K562 (cell line): ENCODE measurements at regions not wholly inside any gene's neighbourhood (a gene's known extent, or its start where the extent isn't known, plus 50 kb on each side); places are given as distances from the start of the nearest gene placed in this dataset.

Experiments
- ATAC-seq: fragments of 200-7000 bp; cut with Tn5 transposase; 3 replicates; pipeline ENCODE4 v1.9.1; 2020; ENCODE audit warnings: moderate library complexity
- BruUV-seq: library from RNA; stranded (reverse); fragments of 400-500 nt; replicated peaks from 2 replicates; lab custom pipeline; 2021; lab: Mats Ljungman, UMichigan
- CTCF ChIA-PET: fragments of 300-600 bp; formaldehyde crosslinking; extraction: SDS; loops from one replicate; lab custom pipeline; 2021; ENCODE audit warnings: low intra/inter-chr PET ratio; lab: Yijun Ruan, JAX
- POLR2A ChIA-PET: fragments of 300-600, 350-650 bp; sonication (Branson Sonifier 250); formaldehyde crosslinking; extraction: SDS; loops from one replicate; lab custom pipeline; 2021; ENCODE audit warnings: antibody characterized with exemption, inconsistent platforms; lab: Yijun Ruan, JAX
- DNase-seq, 4 experiments: peaks; one replicate each; pipeline versions ENCODE4 v3.0.0 to v3.0.0-alpha.2; 2011 to 2018; ENCODE audit warnings: low spot score in 3 of 4, mixed read lengths in 3 of 4; ENCODE audit errors: extremely low read depth in 1 of 4
- FAIRE-seq: peaks from 2 replicates; lab custom pipeline; 2011; peaks lifted over from hg19 to GRCh38; lab: Jason Lieb, UNC
- H2AFZ ChIP-seq: 2 replicates; pipeline ENCODE4 v1.6.0; 2011; ENCODE audit warnings: low read depth, low read length, control low read depth, inconsistent platforms
- H3K27ac ChIP-seq: fragments of 200-600 bp; 3 replicates; pipeline ENCODE4 v1.8.0; 2011; ENCODE audit warnings: low read depth, mild to moderate bottlenecking, control low read depth, inconsistent platforms, low read length, moderate library complexity, mixed read lengths; ENCODE audit errors: extremely low read depth
- H3K27me3 ChIP-seq, 2 experiments: fragments of 300-600 bp in 1 of 2; 2 replicates in 1 of 2; 3 replicates in 1 of 2; pipeline versions ENCODE4 v1.6.0 to v1.8.0; 2011; ENCODE audit warnings: inconsistent platforms in 2 of 2, low read length in 2 of 2, mild to moderate bottlenecking in 1 of 2, mixed read lengths in 1 of 2, moderate library complexity in 1 of 2; ENCODE audit not compliant: control insufficient read depth in 2 of 2, insufficient read depth in 2 of 2
- H3K36me3 ChIP-seq: fragments of 300-600 bp; 3 replicates; pipeline ENCODE4 v1.8.0; 2011; ENCODE audit warnings: mild to moderate bottlenecking, low read length, inconsistent platforms; ENCODE audit not compliant: control insufficient read depth, insufficient read depth
- H3K4me1 ChIP-seq, 2 experiments: fragments of 200-600 bp in 1 of 2; replicated peaks in 1 of 2; 2 replicates in 1 of 2; 3 replicates in 1 of 2; pipeline versions ENCODE4 v1.5.1 to v1.8.0; 2011; ENCODE audit warnings: inconsistent platforms in 2 of 2, low read length in 2 of 2, mild to moderate bottlenecking in 1 of 2, mixed read lengths in 1 of 2, moderate library complexity in 1 of 2; ENCODE audit not compliant: control insufficient read depth in 2 of 2, insufficient read depth in 2 of 2
- H3K4me2 ChIP-seq: 2 replicates; pipeline ENCODE4 v1.6.1; 2011; ENCODE audit warnings: low read length, control low read depth, inconsistent platforms, mixed read lengths; ENCODE audit not compliant: insufficient read depth
- H3K4me3 ChIP-seq: fragments of 200-600 bp; sonication (generic), shearing (Covaris generic); 2 replicates; pipeline ENCODE4 v1.5.1; 2016; ENCODE audit warnings: control low read depth, inconsistent platforms
- H3K79me2 ChIP-seq: fragments of 200-600 bp; 3 replicates; pipeline ENCODE4 v1.8.0; 2011; ENCODE audit warnings: low read length, inconsistent platforms; ENCODE audit not compliant: control insufficient read depth, insufficient read depth
- H3K9ac ChIP-seq, 2 experiments: 2 replicates each; pipeline versions ENCODE4 v1.6.0 to v1.6.1; 2011; ENCODE audit warnings: low read depth in 2 of 2, low read length in 2 of 2, control low read depth in 1 of 2, inconsistent platforms in 1 of 2, mild to moderate bottlenecking in 1 of 2, mixed read lengths in 1 of 2; ENCODE audit not compliant: insufficient read depth in 1 of 2
- H3K9me1 ChIP-seq: one replicate; pipeline ENCODE4 v1.6.0; 2011; ENCODE audit warnings: inconsistent platforms, mild to moderate bottlenecking, low read length, moderate library complexity; ENCODE audit not compliant: control insufficient read depth, insufficient read depth
- H3K9me3 ChIP-seq: replicated peaks from 2 replicates; pipeline ENCODE4 v1.5.1; 2011; ENCODE audit warnings: low read depth, low read length, inconsistent platforms; ENCODE audit not compliant: control insufficient read depth, insufficient read depth
- H4K20me1 ChIP-seq: replicated peaks from 2 replicates; pipeline ENCODE4 v1.6.1; 2011; ENCODE audit warnings: low read length, inconsistent platforms, mixed read lengths; ENCODE audit not compliant: control insufficient read depth, insufficient read depth
- CEBPG ChIP-seq, 3 experiments: fragments of 200-800 bp in 1 of 3; sonication (Bioruptor generic) in 1 of 3; sonication (generic) in 1 of 3; formaldehyde crosslinking in 1 of 3; IDR thresholded peaks in 2 of 3; conservative IDR thresholded peaks in 1 of 3; 2 replicates each; pipeline versions ENCODE4 v1.6.1 to v1.8.0; 2016 to 2022; ENCODE audit warnings: missing compliant biosample characterization in 2 of 3, missing genetic modification characterization in 2 of 3, mild to moderate bottlenecking in 1 of 3, missing genetic modification reagents in 1 of 3
- GABPA ChIP-seq: fragments of 200-800 bp; sonication (Bioruptor generic); conservative IDR thresholded peaks from 2 replicates; pipeline ENCODE4 v1.6.1; 2016; ENCODE audit warnings: low read depth, missing genetic modification characterization, missing compliant biosample characterization
- WGBS: fragments of 100-300 bp; shearing (Covaris generic); methylation state at CpG from one replicate; pipeline ENCODE4 v1.1.6; 2016; ENCODE audit warnings: low coverage, mixed read lengths; ENCODE audit not compliant: insufficient coverage; ENCODE audit errors: missing lambda C conversion rate; 5-methylcytosine and 5-hydroxymethylcytosine counted together
- in situ Hi-C: fragments of 300-500 bp; cut with MboI; formaldehyde crosslinking; loops from 4 replicates; pipeline ENCODE4 v1.15.0; 2018; ENCODE audit warnings: inconsistent platforms, mixed read lengths
- intact Hi-C: fragments of 100-400 bp; cut with micrococcal nuclease; formaldehyde crosslinking; loops from 2 replicates; pipeline ENCODE4 v1.14.2; 2022
- TF ChIP-seq, protein P1 (sequence below): fragments of 450-650 bp; IDR thresholded peaks from 2 replicates; pipeline ENCODE4 v1.7.1; 2018; ENCODE audit warnings: mild to moderate bottlenecking, low read depth; ENCODE audit not compliant: partially characterized antibody
- TF ChIP-seq, protein P2 (sequence below): fragments of 450-650 bp; conservative IDR thresholded peaks from 2 replicates; pipeline ENCODE4 v1.6.1; 2016; ENCODE audit warnings: missing genetic modification characterization, low read depth, mild to moderate bottlenecking, missing compliant biosample characterization, moderate library complexity

DNA sequence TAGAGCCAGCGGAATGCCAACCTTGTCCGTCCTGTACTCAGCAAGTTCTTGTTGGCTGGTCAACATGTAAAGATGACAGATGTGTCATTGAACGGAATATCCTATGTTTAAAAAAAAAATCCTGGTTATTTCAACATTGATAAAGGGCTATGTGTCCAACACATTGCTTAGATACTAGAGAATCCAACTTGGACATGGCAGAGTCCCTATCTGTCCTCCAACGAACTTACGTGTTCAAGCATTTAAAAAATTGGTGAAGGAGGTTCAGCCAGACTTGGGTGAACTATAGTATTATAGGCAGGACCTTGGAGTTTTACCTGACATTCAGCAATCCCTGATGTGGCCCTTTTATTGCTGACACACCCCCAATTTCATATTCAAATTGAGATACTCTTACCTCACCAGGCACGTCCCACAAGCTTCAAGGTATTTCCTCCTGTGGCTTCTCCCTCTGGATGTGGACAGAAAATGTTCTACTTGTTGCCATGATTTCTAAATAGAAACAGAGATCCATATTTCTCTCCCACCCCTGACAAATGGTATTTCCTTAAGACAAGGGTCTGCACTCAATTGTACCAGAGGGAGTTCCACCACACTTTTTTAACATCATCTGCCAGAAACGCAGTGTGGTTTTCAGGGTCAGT is 207.7 kb upstream of the TPM1 start (continued):
- TF ChIP-seq, protein P1, sequence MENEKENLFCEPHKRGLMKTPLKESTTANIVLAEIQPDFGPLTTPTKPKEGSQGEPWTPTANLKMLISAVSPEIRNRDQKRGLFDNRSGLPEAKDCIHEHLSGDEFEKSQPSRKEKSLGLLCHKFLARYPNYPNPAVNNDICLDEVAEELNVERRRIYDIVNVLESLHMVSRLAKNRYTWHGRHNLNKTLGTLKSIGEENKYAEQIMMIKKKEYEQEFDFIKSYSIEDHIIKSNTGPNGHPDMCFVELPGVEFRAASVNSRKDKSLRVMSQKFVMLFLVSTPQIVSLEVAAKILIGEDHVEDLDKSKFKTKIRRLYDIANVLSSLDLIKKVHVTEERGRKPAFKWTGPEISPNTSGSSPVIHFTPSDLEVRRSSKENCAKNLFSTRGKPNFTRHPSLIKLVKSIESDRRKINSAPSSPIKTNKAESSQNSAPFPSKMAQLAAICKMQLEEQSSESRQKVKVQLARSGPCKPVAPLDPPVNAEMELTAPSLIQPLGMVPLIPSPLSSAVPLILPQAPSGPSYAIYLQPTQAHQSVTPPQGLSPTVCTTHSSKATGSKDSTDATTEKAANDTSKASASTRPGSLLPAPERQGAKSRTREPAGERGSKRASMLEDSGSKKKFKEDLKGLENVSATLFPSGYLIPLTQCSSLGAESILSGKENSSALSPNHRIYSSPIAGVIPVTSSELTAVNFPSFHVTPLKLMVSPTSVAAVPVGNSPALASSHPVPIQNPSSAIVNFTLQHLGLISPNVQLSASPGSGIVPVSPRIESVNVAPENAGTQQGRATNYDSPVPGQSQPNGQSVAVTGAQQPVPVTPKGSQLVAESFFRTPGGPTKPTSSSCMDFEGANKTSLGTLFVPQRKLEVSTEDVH, result no peak

DNA sequence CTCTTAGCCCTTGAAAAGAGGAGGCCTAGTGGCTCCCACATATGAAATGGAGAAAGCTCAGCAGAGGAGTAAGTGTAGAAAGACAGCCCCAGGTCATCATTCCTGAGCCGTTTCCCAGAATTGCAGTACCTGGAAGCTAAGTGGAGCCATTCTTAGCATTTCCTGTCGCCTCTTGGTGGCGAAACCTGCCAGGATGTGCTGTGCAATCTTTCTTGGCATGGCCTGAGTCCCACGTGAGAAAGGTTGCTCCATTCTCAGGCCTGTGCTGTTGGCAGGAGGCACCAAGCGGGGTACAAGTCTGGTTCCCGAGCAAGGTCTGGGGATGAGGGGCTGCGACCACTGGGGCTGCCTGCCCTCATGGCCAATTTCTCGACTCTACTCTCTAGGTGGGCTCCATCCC is 207.2 kb upstream of the TPM1 start:
- no TSS peak for BruUV-seq
- in situ Hi-C loops, result loop anchor here (25.0 kb wide), 1 partner anchor 577 kb away; no protein-coding TSS in a partner anchor

More for the DNA sequence above, 207.2 kb upstream of the TPM1 start:
- no peak overlapping the region for H3K4me3 ChIP-seq
- no peak for FAIRE-seq
- ChIA-PET CTCF (no interaction called here), POLR2A (no interaction called here)
- H3K27ac ChIP-seq, result no peak overlapping the region
- peaks cover 30 to 61% of the 10 kb centered on the region in 2 experiments for H3K27me3 ChIP-seq
- DNase-seq, result no peak
- H3K9me3 ChIP-seq, result no peaks in the 10 kb centered on the region
- intact Hi-C loops, result no loop called here
- H3K4me2 ChIP-seq, result no peak overlapping the region
- TF ChIP-seq, protein P2, sequence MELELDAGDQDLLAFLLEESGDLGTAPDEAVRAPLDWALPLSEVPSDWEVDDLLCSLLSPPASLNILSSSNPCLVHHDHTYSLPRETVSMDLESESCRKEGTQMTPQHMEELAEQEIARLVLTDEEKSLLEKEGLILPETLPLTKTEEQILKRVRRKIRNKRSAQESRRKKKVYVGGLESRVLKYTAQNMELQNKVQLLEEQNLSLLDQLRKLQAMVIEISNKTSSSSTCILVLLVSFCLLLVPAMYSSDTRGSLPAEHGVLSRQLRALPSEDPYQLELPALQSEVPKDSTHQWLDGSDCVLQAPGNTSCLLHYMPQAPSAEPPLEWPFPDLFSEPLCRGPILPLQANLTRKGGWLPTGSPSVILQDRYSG (tag), result no peak
- TF ChIP-seq CEBPG (CRISPR knock-in tag; IDR thresholded peaks at IDR 0.05) (no peak), CEBPG (tag; conservative IDR thresholded peaks at IDR 0.05 in 1 of 2, IDR thresholded peaks at IDR 0.05 in 1 of 2) (0 out of 4 replicates have a peak, but pooled peaks of 1 of the 2 experiments have one; percentile 5), GABPA (tag) (peak; percentile 27; the same call in 1 of the 2 replicates)
- H3K4me1 ChIP-seq, result no peaks in the 10 kb centered on the region
- no peaks in the 10 kb centered on the region for H3K79me2 ChIP-seq
- H2AFZ ChIP-seq, result no peak overlapping the region
- H4K20me1 ChIP-seq, result peaks cover 4% of the 10 kb centered on the region; the same call in 1 of the 2 replicates
- 1% methylated on average over 8 of the region's 8 CpGs for WGBS
- H3K9ac ChIP-seq, result no peak overlapping the region
- H3K9me1 ChIP-seq, result no peaks in the 10 kb centered on the region
- no peaks in the 10 kb centered on the region for H3K36me3 ChIP-seq
- no peak; the same call in 2 of the 3 replicates for ATAC-seq
